T-helper 1 cell treated with Interleukin-12 subunit alpha and Interleukin-12 subunit beta and Interleukin-4 antibody, amounts not matched to agents 30 ng/mL and 1 ng/mL, for 36 hours (primary cell): ENCODE measurements at regions not wholly inside any gene's neighbourhood (a gene's known extent, or its start where the extent isn't known, plus 50 kb on each side); places are given as distances from the start of the nearest gene placed in this dataset.
"Not testable (repeated sequence)": the region's sequence is repeated elsewhere in the genome, so short reads cannot be mapped to it uniquely, and the experiment has no call there.

Source experiments
- intact Hi-C: fragments of 100-400 bp; cut with micrococcal nuclease; formaldehyde crosslinking; loops from one replicate; pipeline ENCODE4 v1.15.1; 2024

DNA sequence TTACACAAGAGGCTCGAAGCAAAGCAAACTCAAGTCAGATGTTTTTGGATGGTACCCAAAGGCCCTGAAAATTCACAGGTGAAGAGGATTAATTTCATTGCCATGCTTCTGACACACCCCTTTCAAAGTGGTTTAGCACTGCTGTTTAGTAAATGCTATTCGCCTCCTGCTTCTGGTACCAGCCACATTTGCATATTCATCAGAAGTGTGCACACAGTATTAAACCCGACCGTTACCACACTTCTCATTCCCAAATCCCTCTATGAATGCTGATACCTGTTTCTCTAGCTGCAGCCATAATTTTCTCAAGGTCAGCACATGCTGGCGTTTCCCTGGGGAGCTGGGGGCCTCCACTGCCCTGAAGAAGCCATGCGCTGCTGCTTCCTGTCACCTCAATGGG, 179.8 kb upstream of the DAB1 start:
- intact Hi-C loops: no loop called here

DNA sequence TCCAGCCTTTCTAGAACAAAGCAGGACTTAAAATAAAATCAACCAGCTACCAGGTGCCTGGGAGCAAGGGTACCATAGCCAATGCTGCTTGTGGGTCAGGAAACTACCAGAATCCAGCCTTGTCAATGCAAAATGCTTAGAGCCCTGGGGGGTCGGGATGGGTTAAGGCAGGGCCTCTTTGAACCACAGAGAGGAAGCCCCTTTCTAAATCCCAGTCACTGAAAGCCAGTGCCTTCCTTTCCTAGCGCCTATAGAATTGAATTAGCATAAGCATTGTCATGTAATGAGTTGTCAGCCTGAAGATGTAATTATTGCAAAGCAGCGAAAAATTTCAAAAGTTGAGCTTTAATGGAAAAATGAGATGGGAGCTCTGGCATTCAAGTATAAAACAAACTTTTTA, 176.6 kb upstream of the DAB1 start:
- intact Hi-C loops: no loop called here

DNA sequence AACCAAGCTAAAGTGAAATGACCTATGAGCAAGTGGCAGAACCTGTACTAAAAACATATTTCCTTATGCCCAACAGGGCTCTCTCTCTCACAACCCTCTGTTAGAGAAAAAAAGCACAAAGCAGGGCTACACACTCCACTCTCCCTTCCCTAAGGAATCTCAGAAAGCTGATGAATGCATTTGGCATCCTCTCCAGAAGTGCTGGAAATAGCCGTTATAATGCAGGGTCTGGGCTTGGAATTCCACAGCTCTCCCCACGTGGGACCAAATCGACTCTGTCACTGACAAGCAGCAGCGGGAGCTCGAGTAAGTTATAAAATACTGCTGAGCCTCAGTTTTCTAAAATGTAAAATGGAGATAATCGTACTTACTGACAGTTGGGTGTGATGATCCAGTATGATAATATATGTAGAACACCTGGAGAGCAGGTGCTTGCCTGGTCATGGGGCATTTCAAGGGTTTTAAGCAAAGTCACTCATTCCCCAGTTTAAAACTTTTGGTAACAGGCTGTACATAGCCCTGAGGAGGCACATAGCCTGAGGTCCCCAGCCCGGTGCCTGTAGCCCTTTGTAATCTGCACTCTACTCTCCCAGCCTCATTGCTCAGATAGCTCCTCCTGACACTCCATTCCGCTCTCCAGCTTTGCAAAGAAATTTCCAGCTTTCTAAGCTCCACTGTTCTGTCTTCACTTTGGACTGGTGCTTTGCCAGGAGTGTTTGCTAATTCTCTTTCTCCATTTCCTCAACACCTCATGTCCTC, 175.6 kb upstream of the DAB1 start:
- intact Hi-C loops: no loop called here

DNA sequence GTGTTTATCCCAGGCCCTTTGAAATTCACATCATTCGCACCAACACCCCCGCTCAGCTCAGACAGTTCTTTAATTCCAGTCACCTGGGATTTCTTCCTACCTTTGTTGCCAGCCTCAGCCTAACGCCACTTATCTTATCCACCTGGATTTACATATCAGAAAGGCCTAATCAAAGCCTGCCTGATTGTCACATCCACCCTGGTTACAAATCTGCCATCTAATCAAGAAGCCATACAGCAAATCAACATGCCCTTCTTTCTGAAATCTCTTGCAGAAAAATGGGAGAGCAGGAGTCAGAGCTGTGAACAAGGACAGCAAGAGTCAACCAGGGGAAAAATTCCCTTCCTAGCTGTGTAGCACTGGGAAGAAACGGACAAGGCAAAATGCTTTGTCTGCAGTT, 173.2 kb upstream of the DAB1 start:
- intact Hi-C loops: no loop called here

DNA sequence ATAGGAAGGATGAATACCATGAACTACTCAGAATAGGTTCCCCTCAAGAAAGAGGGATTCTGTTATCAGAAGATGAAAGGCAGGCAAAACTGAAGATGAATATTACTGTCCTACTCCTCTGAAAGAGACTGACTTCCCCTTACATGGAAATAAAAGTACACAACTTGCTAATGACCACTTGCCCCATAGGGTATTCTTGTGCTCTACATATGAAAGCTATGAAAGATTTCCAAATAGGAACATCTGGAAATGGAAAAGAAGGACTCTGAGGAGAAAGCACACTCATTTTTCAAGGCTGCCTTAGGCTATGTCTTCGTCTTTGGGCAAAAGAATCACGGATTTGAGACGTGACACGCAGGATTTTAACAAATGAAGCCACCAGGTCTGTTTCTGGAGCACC, 170.1 kb upstream of the DAB1 start:
- intact Hi-C loops: no loop called here

DNA sequence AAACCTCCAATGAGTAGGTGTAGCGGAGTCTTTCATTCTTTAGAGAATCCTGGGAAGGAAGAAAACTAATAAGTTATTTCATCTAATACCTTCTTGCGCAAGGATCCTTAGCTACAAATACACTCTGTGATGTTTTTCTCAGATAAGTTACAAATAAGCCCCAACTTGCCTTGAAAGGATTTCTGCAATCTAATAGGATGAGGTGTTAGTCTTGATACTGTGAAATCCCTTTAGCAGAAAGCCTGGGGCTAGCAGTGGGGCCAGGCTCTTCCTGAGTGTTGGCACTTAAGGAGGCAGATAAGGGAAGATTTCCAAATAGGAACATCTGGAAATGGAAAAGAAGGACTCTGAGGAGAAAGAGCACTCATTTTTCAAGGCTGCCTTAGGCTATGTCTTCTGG, 168.0 kb upstream of the DAB1 start:
- intact Hi-C loops: no loop called here

DNA sequence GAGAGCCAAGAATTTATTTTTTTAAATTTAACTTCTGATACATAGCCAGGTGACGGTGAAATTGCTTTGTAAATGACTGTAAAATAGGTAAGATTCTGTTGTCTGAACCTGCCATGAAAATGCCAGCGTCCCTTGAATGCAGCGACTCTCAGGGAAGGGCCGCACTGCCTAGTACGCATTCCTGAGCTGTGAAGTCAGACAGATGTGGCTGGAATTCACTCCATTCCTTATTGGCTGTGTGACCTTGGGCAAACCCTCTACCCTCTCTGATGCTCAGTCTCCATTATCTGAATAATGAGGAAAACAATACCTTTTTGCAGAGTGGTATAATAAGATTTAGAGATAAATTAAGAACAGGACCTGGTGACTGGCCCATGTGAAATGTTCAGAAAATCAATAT, 167.1 kb upstream of the DAB1 start:
- intact Hi-C loops: no loop called here

DNA sequence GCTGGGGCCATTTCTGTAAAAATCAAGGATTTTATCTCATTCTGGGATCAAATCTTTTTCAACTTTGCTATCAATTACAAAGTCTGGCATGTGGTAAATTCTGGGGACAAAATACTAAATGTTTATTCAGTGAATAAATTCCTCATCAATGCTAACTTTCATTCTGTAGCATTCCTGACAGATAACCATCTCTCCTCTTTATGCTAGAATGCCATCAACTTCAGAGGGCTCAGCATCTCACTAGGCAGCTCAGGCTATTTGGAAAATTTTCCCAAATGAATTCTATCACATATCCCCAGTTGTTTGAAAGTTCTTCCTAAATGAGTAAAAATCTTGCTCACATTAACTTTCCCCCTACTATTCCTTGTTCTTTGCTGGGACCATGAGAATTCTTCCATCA, 163.0 kb upstream of the DAB1 start:
- intact Hi-C loops: no loop called here

DNA sequence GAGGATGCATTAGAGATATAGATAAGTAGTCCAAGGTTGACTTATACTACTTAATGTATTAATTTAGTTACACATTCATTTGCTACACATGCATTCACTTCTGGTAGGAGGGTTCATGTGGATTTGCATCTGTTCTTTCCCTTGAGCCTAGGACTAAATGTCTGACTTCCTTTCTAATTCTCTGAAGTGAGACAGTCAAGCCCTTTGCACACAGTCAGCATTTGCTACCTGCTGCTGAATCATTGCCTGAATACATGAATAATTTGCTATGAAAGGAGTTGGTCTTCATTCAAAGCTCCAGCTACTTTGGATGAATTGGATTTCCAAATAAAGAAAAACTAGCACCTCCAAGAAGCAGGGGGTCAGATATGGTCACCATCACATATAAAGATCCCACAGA, 154.8 kb upstream of the DAB1 start:
- intact Hi-C loops: no loop called here

DNA sequence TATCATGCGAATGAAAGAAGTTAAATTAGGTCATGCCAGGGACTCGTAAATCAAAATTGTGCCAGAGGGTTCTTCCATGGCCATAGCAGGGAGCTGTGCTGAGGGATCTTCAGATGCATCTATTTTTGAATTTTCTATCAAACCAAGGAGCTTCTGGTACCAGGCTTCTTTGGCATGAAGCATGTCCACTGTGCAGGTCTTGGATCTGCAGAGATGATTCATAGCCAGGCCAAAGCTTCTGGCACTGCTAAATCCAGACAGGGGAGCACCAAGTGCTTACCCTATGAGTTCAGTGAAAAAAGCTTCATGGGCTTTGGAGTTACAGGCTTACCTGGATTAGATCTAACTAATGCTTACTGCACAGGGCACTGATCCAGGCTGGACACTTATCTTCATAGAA, 154.2 kb upstream of the DAB1 start:
- intact Hi-C loops: no loop called here

DNA sequence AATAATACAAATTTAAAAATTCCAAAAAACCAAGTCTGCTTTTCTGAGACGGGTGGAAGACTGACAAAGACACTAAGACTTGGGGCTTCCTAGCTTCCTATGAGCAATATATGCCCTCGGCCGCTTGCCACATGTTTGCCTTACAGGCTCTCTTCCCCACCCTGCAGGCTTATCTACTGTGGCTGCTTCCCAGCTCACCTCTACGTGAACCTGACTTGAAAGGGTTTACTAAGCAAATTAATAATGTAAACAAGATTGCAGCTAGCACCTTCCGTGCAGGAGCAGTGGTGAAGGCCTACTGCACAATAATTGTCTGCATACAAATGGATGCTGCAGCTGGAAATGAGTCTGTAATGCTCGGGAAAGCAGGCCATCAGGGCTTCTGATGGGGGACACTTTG, 152.9 kb upstream of the DAB1 start:
- intact Hi-C loops: no loop called here

DNA sequence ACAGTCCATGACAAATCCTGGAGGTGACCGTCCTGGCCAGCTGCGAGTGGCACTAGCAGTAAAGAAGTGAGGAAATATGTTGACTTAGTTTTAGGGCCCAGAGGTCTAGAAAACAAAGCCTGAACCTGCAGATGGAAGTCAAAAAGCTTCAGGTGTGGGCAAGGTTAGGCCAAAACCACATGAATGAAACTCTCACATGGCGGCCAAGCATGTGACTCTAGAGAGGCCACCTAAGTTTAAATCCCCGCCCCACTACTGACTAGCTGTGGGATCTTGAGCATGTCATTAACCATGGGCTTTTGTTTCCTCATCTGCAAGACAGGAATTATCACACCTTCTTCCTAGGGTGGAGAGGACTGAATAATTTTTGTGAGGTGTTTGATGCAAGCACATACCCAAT, 148.2 kb upstream of the DAB1 start:
- intact Hi-C loops: no loop called here

DNA sequence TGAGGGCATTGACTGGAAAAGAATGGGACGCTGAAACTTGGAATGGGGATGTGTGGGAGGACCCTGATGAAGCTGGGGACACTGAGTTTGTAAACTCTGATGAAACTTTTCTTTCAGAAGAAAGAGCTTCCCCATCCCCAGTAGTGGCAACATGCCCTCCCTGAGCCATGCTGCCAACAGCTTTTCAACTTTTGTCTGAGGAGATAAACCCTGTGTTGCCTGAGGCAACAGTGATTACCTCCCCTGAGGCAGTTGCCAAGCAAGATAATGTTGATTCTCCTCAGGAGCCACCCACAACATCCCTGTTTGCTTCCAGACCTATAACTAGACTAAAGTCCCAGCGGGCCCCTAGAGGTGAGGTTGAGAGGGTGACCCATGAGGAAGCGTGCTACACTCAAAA, 134.2 kb upstream of the DAB1 start:
- intact Hi-C loops: not testable (repeated sequence)

DNA sequence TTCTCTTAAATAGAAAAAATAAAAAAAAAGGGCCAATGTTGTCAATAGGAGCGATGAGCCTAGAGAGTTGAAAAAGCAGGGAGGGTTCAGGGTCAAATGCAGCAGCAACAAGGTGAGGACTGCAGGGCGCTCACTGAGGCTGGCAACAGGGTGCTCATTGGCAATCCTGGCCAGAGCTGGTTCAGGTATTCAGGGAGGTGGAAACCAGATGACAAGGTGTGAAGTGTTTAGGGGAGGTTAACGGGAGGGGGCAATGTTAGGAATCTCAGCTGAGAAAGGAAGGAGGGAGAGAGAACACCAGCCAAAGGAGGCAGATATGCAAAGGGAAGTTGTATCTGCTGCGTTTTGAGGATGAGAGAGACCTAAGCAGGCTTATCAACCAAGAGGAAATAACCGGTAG, 129.8 kb upstream of the DAB1 start:
- intact Hi-C loops: no loop called here

DNA sequence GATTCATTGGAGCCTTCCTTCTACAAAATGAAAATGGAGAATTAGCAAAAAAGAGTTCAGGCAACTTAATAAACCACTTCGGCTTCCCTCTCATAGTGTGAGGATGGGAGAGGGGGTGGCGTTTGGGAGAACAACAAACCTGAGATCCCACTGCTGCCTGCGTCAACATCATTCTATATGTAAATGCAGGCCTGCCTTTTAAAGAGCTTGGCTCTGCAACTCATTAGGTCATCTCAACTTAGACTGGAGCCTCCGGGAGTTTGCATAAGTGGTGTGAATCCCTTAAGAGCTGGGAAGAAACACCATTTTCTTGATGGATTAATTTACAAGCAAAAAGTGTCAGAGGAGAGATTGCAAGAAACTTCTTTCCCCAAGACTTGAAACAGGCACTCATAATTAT, 127.6 kb upstream of the DAB1 start:
- intact Hi-C loops: no loop called here

DNA sequence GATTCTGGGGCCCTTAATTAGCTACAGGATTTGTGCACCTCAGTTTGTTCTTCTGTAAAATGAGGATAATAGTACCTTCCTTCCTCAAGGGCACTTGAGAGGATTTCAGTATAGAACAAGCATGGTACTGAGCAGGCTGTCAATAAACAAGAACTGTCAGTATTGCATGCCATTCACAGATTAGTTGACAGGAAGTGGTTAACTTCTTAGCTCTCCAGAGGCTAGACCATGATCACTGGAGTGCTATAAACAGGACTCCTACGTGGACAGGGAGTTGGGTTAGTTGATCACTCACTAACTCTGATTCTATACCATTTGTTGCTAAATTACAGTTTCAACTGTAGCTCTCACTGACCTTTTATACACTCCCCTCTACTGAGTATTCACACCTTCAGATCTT, 126.2 kb upstream of the DAB1 start:
- intact Hi-C loops: no loop called here

DNA sequence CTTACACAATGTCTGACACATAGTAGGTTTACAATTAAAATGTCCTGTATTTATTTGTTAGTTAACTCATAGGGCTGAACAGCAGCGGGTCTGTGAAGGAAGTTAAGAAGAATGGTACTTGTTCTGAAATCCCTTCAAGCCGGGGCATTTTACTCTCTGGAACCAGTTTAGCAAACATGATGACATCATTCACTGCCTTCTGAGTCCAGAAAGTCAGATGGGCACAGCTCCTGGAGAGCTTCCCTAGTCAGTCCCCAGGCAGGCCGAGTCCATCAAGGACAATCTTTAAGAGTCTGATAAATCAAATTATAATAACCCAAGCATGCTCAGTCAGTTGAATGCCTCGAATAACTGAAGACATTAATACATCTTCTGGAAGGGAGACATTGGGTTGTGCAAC, 125.4 kb upstream of the DAB1 start:
- intact Hi-C loops: no loop called here

DNA sequence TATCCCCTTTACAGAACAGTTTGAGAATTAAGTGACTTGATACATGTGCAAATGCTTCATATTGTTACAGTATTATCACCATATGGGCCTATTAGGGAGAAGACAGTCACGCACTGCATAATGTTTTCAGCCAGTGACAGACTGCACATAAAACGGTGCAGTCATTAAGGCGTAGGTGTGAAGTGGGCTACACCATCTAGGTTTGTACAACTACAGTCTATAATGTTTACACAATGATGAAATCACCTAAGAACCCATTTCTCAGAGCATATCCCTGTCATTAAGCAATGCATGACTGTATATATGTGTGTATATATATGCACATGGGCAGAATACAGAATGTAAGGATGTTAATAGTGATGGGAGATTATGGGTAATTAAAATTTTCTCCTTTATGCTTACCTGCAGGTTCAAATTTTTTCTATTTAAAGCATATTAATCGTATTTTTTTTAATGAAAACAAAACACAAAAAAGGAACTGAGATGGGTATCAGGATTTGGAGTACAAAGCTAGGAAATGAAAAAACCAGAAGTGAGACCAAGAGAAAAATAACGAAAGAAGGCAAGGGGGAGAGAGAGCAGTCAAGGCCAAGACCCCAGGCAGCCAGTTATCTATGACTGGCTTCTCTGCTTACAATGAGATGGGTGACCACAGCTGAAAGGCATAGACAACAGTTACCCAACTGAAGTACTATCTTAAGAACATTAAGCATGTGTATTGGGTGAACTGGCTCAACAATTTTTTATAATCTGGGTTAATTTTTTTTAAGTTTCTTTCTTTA, 122.9 kb upstream of the DAB1 start:
- intact Hi-C loops: no loop called here

DNA sequence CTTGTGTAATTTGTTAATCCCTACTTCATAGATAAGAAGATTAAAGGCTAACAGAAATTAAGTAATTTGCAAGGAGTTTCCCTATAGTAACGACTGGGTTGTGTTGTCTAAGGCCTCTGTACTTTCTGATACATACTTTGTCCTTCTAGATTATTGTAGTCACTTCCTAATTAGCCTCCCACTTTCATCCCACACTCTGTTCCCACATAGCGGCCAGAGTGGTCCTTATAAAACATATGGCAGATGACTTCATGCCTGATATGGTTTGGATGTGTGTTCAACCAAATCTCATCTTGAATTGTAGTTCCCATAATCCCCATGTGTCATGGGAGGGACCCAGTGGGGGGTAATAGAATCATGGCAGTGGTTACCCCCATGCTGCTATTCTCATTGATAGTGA, 120.5 kb upstream of the DAB1 start:
- intact Hi-C loops: no loop called here

DNA sequence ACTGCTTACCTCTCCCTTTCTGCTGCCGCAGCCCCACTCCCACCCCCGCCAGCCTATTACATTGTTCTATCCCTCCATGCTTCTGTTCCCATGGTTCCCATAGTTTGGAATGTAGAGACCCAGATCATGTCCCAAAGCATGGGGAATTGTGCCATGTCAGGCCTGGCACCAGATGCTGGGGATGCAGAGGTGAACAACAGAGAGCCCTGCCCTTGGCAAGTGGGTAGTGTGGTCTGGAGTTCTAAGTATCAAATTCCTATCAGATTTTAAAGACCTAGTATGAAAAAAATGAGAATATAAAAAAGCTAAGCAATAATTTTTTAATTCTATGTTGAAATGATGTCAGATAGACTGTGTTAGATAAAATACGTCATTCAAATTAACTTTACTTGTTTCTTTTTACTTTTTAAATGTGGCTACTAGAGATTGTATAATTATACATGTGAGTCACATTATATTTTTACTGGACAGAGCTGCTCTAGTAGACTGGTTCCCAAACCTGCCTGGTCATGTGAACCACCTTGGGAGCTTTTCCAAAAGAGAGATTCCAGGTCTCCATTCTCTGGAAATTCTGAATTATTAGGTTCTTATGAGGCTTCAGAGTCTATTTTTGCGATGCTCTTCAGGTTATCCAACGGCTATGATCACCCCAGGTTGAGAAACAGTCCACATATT, 113.0 kb upstream of the DAB1 start:
- intact Hi-C loops: no loop called here

DNA sequence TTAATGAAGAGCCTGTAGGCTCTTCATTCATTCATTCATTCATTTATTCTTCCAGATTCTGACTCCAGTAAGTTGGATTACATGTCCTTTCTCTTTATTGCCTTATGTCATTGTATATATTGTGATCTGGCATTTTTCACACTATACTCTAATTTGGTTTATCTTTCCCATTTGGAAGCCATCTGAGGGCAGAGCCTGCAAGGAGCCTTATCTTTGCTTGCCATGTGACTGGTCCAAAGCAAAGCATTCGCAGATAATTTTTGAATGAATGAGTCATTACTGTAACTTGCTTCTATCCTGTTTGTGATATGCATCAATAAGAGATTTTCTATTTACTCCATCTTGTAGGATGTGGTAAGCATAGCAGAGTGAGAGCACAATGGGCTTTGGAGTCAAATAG, 108.4 kb upstream of the DAB1 start:
- intact Hi-C loops: no loop called here

DNA sequence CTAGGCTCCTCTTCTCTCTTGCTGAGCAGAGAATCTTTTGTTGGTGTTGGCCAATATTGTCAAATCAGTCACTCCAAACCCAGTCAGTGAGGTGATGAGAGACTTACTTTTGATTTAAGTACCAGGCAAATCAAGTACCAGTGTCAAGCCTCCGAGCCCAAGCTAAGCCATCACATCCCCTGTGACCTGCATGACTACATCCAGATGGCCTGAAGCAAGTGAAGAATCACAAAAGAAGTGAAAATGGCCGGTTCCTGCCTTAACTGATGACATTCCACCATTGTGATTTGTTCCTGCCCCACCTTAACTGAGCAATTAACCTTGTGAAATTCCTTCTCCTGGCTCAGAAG, 107.0 kb upstream of the DAB1 start:
- intact Hi-C loops: not testable (repeated sequence)
